Mesenchymal stem cell (in vitro differentiated cells and primary cell): ENCODE measurements at regions not wholly inside any gene's neighbourhood (a gene's known extent, or its start where the extent isn't known, plus 50 kb on each side); places are given as distances from the start of the nearest gene placed in this dataset.

Experiments used
- DNase-seq: peaks from one replicate; pipeline ENCODE4 v3.0.0-alpha.2; 2013
- H2AFZ ChIP-seq: one replicate; pipeline ENCODE4 v1.6.1; 2013; ENCODE audit warnings: low read depth, mild to moderate bottlenecking, control low read depth, inconsistent platforms, low read length, moderate library complexity
- H2AK5ac ChIP-seq: 2 replicates; pipeline ENCODE4 v1.6.1; 2013; ENCODE audit warnings: low read length, moderate library complexity, mild to moderate bottlenecking, inconsistent platforms; ENCODE audit not compliant: severe bottlenecking
- H2BK120ac ChIP-seq: one replicate; pipeline ENCODE4 v1.6.1; 2013; ENCODE audit warnings: low read depth, mild to moderate bottlenecking, inconsistent platforms, low read length, moderate library complexity
- H2BK12ac ChIP-seq, 2 experiments: one replicate each; pipeline ENCODE4 v1.6.1; 2013; ENCODE audit warnings: inconsistent platforms in 2 of 2, low read length in 2 of 2, mild to moderate bottlenecking in 2 of 2, moderate library complexity in 2 of 2, control low read depth in 1 of 2
- H2BK15ac ChIP-seq: one replicate; pipeline ENCODE4 v1.6.1; 2013; ENCODE audit warnings: mild to moderate bottlenecking, low read depth, inconsistent platforms; ENCODE audit not compliant: poor library complexity, severe bottlenecking
- H2BK5ac ChIP-seq: 2 replicates; pipeline ENCODE4 v1.6.1; 2013; ENCODE audit warnings: low read depth, mild to moderate bottlenecking, low read length, control low read depth, inconsistent platforms; ENCODE audit not compliant: poor library complexity, severe bottlenecking
- H3K14ac ChIP-seq, 2 experiments: one replicate each; pipeline ENCODE4 v1.6.1; 2013; ENCODE audit warnings: inconsistent platforms in 2 of 2, low read length in 2 of 2, control low read depth in 1 of 2, mild to moderate bottlenecking in 1 of 2, moderate library complexity in 1 of 2
- H3K18ac ChIP-seq, 2 experiments: one replicate each; pipeline ENCODE4 v1.6.1; 2013; ENCODE audit warnings: inconsistent platforms in 2 of 2, low read length in 2 of 2, control low read depth in 1 of 2, low read depth in 1 of 2, mild to moderate bottlenecking in 1 of 2
- H3K23ac ChIP-seq, 2 experiments: one replicate each; pipeline ENCODE4 v1.6.1; 2013; ENCODE audit warnings: inconsistent platforms in 2 of 2, low read length in 2 of 2, mild to moderate bottlenecking in 2 of 2, moderate library complexity in 2 of 2, control low read depth in 1 of 2
- H3K27ac ChIP-seq: 2 replicates; pipeline ENCODE4 v1.5.1; 2013; ENCODE audit warnings: mild to moderate bottlenecking, moderate library complexity, low read length, control low read depth, inconsistent platforms; ENCODE audit not compliant: poor library complexity, severe bottlenecking
- H3K27me3 ChIP-seq, 2 experiments: 2 replicates each; pipeline versions ENCODE4 v1.6.1 to v1.7.0; 2013; ENCODE audit warnings: low read length in 2 of 2, mild to moderate bottlenecking in 2 of 2, moderate library complexity in 2 of 2, control low read depth in 1 of 2, inconsistent platforms in 1 of 2; ENCODE audit not compliant: control insufficient read depth in 1 of 2, insufficient read depth in 1 of 2
- H3K36me3 ChIP-seq, 2 experiments: 2 replicates each; pipeline versions ENCODE4 v1.6.1 to v1.7.0; 2013; ENCODE audit warnings: low read length in 2 of 2, control low read depth in 1 of 2, inconsistent platforms in 1 of 2, low read depth in 1 of 2, mild to moderate bottlenecking in 1 of 2; ENCODE audit not compliant: insufficient read depth in 2 of 2, control insufficient read depth in 1 of 2
- H3K4ac ChIP-seq, 2 experiments: one replicate each; pipeline ENCODE4 v1.6.1; 2013; ENCODE audit warnings: inconsistent platforms in 2 of 2, low read length in 2 of 2, mild to moderate bottlenecking in 2 of 2, moderate library complexity in 2 of 2, control low read depth in 1 of 2, low read depth in 1 of 2
- H3K4me1 ChIP-seq: 2 replicates; pipeline ENCODE4 v1.6.1; 2013; ENCODE audit warnings: low read depth, low read length, control low read depth; ENCODE audit not compliant: control insufficient read depth, insufficient read depth
- H3K4me2 ChIP-seq: 2 replicates; pipeline ENCODE4 v1.6.1; 2013; ENCODE audit warnings: low read length, mild to moderate bottlenecking, inconsistent platforms; ENCODE audit not compliant: poor library complexity, severe bottlenecking
- H3K4me3 ChIP-seq, 2 experiments: 2 replicates each; pipeline versions ENCODE4 v1.5.1 to v1.7.0; 2013; ENCODE audit warnings: low read length in 2 of 2, mild to moderate bottlenecking in 2 of 2, control low read depth in 1 of 2, low read depth in 1 of 2; ENCODE audit not compliant: insufficient read depth in 1 of 2
- H3K79me1 ChIP-seq: replicated peaks from 2 replicates; pipeline ENCODE4 v1.6.1; 2013; ENCODE audit warnings: mild to moderate bottlenecking, control low read depth, low read length, inconsistent platforms; ENCODE audit not compliant: poor library complexity, severe bottlenecking
- H3K9ac ChIP-seq: 2 replicates; pipeline ENCODE4 v1.7.0; 2013; ENCODE audit warnings: mild to moderate bottlenecking, low read length, moderate library complexity
- H3K9me3 ChIP-seq: 2 replicates; pipeline ENCODE4 v1.7.0; 2013; ENCODE audit warnings: mild to moderate bottlenecking, low read length; ENCODE audit not compliant: control insufficient read depth
- H4K8ac ChIP-seq: one replicate; pipeline ENCODE4 v1.6.1; 2013; ENCODE audit warnings: inconsistent platforms, mild to moderate bottlenecking, low read length, moderate library complexity
- H4K91ac ChIP-seq: one replicate; pipeline ENCODE4 v1.6.1; 2013; ENCODE audit warnings: mild to moderate bottlenecking, low read length, inconsistent platforms
- WGBS: methylation state at CpG from one replicate; pipeline ENCODE4 v1.1.7; 2013; ENCODE audit warnings: mixed read lengths; 5-methylcytosine and 5-hydroxymethylcytosine counted together

GRCh38 chr4:89665662-89666061, 171.3 kb downstream of the SNCA start:
- Histone ChIP-seq H3K9ac (no peak overlapping the region), H3K4me1 (no peaks in the 10 kb centered on the region), H3K4me2 (no peak overlapping the region), H3K4me3 (no peak overlapping the region), H3K23ac (no peak overlapping the region), H4K8ac (no peak overlapping the region), H3K14ac (no peak overlapping the region), H3K79me1 (no peaks in the 10 kb centered on the region), H3K27ac (no peak overlapping the region), H2AFZ (no peak overlapping the region), H2BK120ac (no peak overlapping the region), H2BK12ac (no peak overlapping the region), H3K4ac (no peak overlapping the region), H4K91ac (no peak overlapping the region), H3K18ac (no peak overlapping the region), H3K36me3 (no peaks in the 10 kb centered on the region), H2BK5ac (no peak overlapping the region), H2BK15ac (no peak overlapping the region), H3K27me3 (no peaks in the 10 kb centered on the region), H3K9me3 (no peaks in the 10 kb centered on the region), H2AK5ac (no peak overlapping the region)
- DNase-seq, result no peak
- 95% methylated on average over 3 of the region's 3 CpGs for WGBS

GRCh38 chr4:89664521-89664920, 172.4 kb downstream of the SNCA start:
- no peak overlapping the region for H3K18ac ChIP-seq
- H3K27ac ChIP-seq, result no peak overlapping the region
- no peak overlapping the region for H2BK5ac ChIP-seq
- DNase-seq, result no peak
- no peak overlapping the region for H2AFZ ChIP-seq
- no peak overlapping the region for H4K8ac ChIP-seq
- H3K14ac ChIP-seq, result no peak overlapping the region
- no peak overlapping the region for H2BK120ac ChIP-seq
- H3K4me2 ChIP-seq, result no peak overlapping the region
- no peak overlapping the region for H2AK5ac ChIP-seq
- H3K4me1 ChIP-seq, result no peaks in the 10 kb centered on the region
- H3K4me3 ChIP-seq, result no peak overlapping the region
- H2BK15ac ChIP-seq, result no peak overlapping the region
- no peak overlapping the region for H3K23ac ChIP-seq
- H3K27me3 ChIP-seq, result no peaks in the 10 kb centered on the region
- no peak overlapping the region for H2BK12ac ChIP-seq
- no peaks in the 10 kb centered on the region for H3K9me3 ChIP-seq
- no peak overlapping the region for H3K4ac ChIP-seq
- H3K79me1 ChIP-seq, result no peaks in the 10 kb centered on the region
- H4K91ac ChIP-seq, result no peak overlapping the region
- no peaks in the 10 kb centered on the region for H3K36me3 ChIP-seq
- no peak overlapping the region for H3K9ac ChIP-seq

GRCh38 chr4:89661173-89661899, 175.6 kb downstream of the SNCA start:
- DNase-seq, result peak; percentile 53
- no peak overlapping the region for H3K18ac ChIP-seq
- no peak overlapping the region for H2AFZ ChIP-seq
- H2BK5ac ChIP-seq, result no peak overlapping the region
- H3K27ac ChIP-seq, result peak overlapping the region; percentile 79
- no peak overlapping the region for H3K4me3 ChIP-seq
- no peaks in the 10 kb centered on the region for H3K9me3 ChIP-seq
- no peak overlapping the region for H2AK5ac ChIP-seq
- no peak overlapping the region for H3K14ac ChIP-seq
- H3K4me2 ChIP-seq, result no peak overlapping the region
- no peak overlapping the region for H3K4ac ChIP-seq
- H3K9ac ChIP-seq, result no peak overlapping the region
- no peak overlapping the region for H4K8ac ChIP-seq
- H2BK12ac ChIP-seq, result no peak overlapping the region
- no peaks in the 10 kb centered on the region for H3K27me3 ChIP-seq
- H2BK120ac ChIP-seq, result no peak overlapping the region
- WGBS, result 22% methylated on average over 2 of the region's 3 CpGs
- H2BK15ac ChIP-seq, result no peak overlapping the region
- H4K91ac ChIP-seq, result no peak overlapping the region
- no peak overlapping the region for H3K23ac ChIP-seq
- H3K36me3 ChIP-seq, result no peaks in the 10 kb centered on the region
- no peaks in the 10 kb centered on the region for H3K79me1 ChIP-seq
- no peaks in the 10 kb centered on the region for H3K4me1 ChIP-seq

GRCh38 chr4:89660444-89661172, 176.4 kb downstream of the SNCA start:
- Histone ChIP-seq H3K14ac (no peak overlapping the region), H3K4me1 (no peaks in the 10 kb centered on the region), H3K27me3 (no peaks in the 10 kb centered on the region), H3K79me1 (no peaks in the 10 kb centered on the region), H3K9me3 (no peaks in the 10 kb centered on the region), H3K27ac (no peak overlapping the region), H3K9ac (no peak overlapping the region), H4K91ac (no peak overlapping the region), H4K8ac (no peak overlapping the region), H2AK5ac (no peak overlapping the region), H3K23ac (no peak overlapping the region), H2BK5ac (no peak overlapping the region), H2AFZ (no peak overlapping the region), H2BK15ac (no peak overlapping the region), H3K4me2 (no peak overlapping the region), H3K36me3 (no peaks in the 10 kb centered on the region), H3K4ac (no peak overlapping the region), H3K4me3 (no peak overlapping the region), H2BK12ac (no peak overlapping the region), H3K18ac (no peak overlapping the region), H2BK120ac (no peak overlapping the region)
- DNase-seq, result no peak
- WGBS, result 71% methylated on average over 1 of the region's 4 CpGs
